Stimulated activated CD8-positive, alpha-beta memory T cell treated with anti-CD3 and anti-CD28 coated beads, Interleukin-15, amount 100 ng/mL, for 48 hours (primary cell): ENCODE measurements at regions not wholly inside any gene's neighbourhood (a gene's known extent, or its start where the extent isn't known, plus 50 kb on each side); places are given as distances from the start of the nearest gene placed in this dataset.

ENCODE experiments used
- DNase-seq, 2 donors: peaks; one replicate each; pipeline ENCODE4 v3.0.0-alpha.2; 2020; ENCODE audit warnings: low read depth in 2 of 2

DNA sequence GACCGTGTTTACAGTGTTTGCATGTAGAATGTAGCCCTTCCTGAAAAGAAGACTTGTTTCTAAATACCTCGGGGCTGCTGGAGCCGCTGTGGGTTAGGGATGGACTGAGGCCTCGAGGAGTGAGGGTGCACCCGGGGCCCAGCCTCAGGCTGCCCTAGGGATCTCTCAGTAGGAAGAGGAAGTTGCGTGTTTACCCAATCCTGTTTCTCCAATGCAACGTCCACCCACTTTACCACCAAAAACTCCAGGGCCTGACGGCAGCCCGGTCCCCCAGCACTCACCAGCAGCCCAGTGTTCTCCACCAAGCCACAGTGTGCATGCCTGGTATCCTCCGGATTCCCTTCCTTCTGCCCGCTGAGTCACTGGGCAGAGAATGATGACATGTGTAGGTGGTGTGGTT is 255.8 kb downstream of the GLI2 start:
- DNase-seq = no peak

DNA sequence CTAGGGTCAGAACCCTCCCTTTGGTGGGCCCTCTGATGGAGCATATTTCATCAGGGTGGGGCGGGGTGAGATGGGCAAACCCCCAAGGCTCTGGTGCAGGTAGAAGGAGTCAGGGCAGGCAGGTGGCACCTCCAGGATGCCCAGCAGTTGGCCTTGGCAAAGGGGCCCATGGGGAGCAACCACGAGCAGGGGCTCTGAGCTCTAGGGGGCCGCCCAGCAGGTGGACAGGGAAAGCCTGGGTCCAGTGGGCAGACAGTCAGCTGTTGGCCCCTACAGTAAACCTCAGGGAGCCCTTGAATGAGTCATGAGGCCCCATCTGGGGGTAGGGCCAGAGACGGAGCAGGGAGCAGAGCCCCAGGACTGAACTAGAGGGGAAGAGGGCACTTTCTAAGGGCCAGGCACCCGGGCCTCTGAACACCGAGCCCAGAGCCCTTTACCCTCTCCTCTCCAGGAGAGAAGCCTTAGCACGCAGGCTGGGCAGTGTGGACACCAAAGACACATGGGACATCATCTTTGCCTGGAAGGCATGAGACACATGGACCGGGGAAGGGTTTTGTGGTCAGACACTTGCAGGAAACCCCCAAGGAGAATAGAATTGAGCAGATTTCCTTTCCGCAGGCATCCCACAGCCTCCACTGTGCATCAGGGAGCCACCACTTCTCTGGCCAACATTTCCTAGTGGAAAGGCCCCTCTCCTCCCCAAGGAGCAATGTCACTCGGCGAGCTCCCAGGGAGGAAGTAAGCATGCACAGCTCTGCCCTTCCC is 257.3 kb downstream of the GLI2 start:
- no peak for DNase-seq

DNA sequence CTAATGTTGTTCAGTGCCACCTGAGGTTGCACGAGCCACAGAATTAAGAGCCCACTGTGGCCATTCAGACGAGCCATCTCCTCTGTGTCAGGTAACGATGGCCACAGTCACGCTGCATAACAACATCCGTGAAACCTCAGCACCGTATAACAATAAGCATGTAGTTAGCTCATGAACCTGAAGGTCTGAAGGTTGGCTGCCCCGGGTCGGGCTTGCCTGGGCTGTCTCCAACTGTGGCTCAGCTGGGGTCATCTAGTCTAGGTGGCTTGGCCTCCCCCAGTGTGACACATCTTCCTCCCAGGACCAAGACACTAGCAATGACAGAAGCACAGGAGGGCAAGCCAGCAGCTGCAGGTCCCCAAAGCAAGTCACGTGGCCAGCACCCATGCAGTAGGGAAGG is 258.0 kb downstream of the GLI2 start:
- no peak for DNase-seq

DNA sequence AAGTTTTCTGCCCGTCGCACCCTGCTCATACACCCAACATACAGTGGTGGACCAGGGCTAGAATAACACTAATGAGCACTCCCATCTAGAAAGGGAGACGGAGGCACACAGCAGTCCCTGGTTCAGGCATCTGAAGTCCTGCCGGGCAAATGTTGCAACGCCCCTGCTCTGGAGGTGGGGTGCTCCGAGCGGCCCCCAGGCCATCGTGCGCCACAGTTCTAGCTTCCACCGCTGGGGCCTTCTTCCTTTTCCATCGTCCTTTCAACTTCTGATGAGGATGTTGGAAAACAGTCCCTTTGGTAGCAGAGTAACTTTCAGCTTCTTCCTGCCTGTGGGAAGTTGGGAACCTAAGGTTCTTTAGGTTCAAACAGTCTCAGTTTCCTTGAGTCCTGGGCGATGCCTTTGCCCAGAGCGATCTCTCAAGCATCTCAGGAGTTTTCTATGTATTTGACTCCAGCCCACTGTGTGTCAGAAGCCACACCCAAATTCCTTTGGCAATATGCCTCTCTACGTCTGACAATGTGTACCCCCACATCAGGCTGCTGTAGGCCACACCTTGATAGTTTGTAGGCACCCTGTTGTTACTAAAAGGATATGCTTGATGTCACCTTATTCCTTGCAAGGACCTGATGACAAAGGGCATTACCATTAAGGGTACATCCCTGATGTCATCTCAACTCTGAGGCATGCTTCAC is 258.8 kb downstream of the GLI2 start:
- DNase-seq = no peak

- DNase-seq = no peak
Measured at GRCh38 chr2:120995152-120995551, 259.5 kb downstream of the GLI2 start.

DNA sequence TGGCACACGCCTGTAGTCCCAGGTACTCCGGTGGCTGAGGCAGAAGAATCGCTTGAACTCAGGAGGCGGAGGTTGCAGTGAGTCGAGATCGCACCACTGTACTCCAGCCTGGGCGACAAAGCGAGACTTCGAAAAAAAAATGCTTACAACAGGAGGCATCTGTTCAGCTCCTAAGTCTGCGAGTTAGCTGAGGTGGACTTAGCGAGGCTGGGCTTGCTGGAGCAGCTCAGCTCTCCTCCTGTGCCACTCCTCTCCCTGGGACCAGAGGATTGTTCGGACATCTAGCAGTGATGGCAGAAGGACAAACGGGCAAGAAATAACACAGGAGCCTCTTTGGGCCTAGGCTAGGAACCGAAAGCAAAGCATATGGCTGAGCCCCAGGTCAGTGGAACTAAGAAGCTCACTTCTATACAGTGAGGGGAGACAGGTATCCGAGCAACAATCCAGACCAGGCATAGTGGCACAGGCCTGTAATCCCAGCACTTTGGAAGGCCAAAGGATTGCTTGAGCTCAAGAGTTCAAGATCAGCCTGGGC is 260.1 kb downstream of the GLI2 start:
- DNase-seq = no peak

GRCh38 chr2:120999377-121000097 is 263.9 kb downstream of the GLI2 start:
- DNase-seq = no peak

GRCh38 chr2:121000804-121001203 is 265.1 kb downstream of the GLI2 start:
- DNase-seq = no peak

DNA sequence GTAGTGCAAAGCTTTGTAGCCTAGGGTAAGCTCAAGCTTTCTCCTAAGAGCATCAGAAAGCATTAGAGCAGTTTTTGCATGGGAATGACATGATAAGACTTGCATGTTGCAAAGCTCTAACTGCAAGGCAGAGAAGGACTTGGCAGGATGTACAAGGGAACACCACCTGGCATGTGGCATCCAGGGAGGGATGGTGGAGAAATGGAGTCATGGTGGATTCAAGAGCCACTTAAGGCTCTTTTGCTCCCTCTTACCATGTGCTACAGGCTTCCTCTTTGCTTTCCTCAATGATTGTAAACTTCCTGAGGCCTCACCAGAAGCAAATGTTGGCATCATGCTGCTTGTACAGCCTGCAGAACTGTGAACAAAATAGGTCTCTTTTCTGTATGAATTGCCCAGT is 266.0 kb downstream of the GLI2 start:
- no peak for DNase-seq

DNA sequence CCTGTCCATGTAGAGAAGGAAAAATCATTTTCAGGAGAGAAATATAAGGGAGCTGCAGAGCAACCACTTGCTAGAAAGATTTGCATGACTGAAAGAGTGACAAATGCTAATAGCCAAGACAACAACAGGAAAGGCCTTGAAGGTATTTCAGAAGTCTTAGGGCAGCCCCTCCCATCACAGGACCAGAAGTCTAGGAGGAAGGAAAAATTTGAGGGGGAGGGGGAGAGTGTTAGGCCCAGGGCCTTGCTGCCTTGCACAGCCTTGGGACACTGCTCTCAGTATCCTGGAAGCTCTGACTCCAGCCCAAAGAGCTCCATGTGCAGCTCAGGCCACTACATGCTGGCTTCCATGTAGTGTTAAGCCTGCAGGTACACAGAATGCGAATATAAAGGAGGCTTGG is 266.9 kb downstream of the GLI2 start:
- DNase-seq = no peak

- no peak for DNase-seq
Measured at GRCh38 chr2:121003391-121003790, 267.7 kb downstream of the GLI2 start.

- no peak for DNase-seq
Measured at GRCh38 chr2:121004359-121004758, 268.7 kb downstream of the GLI2 start.

DNA sequence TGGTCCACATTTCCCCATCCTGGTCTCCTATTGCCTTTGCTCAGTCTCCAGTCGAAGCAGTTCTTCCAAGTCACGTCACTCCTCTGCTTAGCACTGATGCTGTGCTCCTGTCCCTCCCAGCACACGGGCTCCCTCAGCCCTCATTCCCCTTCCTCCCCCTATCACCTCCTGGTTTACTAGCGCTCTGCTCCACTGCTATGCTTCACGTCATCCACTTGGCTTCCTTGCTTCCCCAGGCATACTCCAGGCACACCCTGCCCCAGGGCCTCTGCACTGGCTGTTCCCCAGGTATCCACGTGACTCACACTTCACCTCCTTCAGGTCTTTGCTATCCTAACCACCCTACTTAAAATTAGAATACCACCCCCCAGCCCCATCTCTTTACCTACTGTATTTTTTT is 269.3 kb downstream of the GLI2 start:
- no peak for DNase-seq

DNA sequence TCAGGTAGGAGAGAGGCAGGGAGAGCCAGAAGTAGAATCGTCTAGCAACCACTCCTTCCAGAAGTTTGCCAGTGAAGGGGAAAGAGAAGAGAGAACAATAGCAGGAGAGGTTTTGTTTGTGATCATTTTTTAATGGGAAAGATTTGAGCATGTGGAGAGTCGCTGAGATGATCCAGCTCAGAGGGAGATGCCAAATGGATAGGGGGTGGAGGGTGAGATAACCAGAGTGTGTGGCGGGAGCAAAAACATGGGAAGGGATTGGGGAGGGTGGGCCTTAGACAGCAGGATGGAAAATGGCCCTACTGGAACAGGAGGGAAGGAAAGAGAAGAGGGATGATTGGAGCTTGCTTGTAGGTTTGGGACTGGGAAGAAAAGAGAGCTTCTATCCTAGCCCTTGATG is 269.8 kb downstream of the GLI2 start:
- DNase-seq = no peak

GRCh38 chr2:121006743-121007489 is 271.2 kb downstream of the GLI2 start:
- no peak for DNase-seq

GRCh38 chr2:121007490-121007853 is 271.8 kb downstream of the GLI2 start:
- DNase-seq = no peak

- DNase-seq = no peak
Measured at GRCh38 chr2:121008975-121009374, 273.3 kb downstream of the GLI2 start.

DNA sequence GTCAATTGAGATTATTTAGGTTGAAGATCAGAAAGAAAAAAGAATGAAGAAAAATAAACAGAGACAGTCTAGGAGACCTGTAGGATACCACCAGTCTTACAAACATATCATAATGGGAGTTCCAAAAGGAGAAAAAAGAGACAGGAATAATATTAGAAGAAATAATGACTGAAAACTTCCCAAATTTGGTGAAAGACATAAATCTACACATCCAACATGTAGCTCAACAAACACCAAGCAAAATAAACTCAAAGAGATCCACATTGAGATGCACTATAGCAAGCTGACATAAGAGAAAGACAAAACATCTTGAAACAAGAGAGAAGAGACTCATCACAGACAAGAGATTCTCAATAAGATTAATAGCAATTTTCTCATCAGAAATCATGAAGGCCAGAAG is 274.0 kb downstream of the TFCP2L1 start:
- no peak for DNase-seq

GRCh38 chr2:121014876-121015275 is 270.1 kb downstream of the TFCP2L1 start:
- DNase-seq = no peak

- no peak for DNase-seq
Measured at GRCh38 chr2:121015971-121016485, 269.0 kb downstream of the TFCP2L1 start.

GRCh38 chr2:121017396-121017795 is 267.6 kb downstream of the TFCP2L1 start:
- DNase-seq = no peak
